ENCODE measurements at regions not wholly inside any gene's neighbourhood (a gene's known extent, or its start where the extent isn't known, plus 50 kb on each side); places are given as distances from the start of the nearest gene placed in this dataset.

GRCh38 chr17:6212766-6213165 is 142.6 kb downstream of the WSCD1 start:
- intact Hi-C loops (cut with DNase I, micrococcal nuclease): no loop called here
- Mint-ChIP-seq H3K27me3 (peaks cover 24% of the 10 kb centered on the region), H3K36me3 (ENCODE audit: low read depth) (no peaks in the 10 kb centered on the region), H3K4me1 (ENCODE audit: low read depth) (no peaks in the 10 kb centered on the region), H3K27ac (no peak overlapping the region), H3K9me3 (no peaks in the 10 kb centered on the region), H3K4me3 (no peak overlapping the region)
- TF ChIP-seq, protein P1, sequence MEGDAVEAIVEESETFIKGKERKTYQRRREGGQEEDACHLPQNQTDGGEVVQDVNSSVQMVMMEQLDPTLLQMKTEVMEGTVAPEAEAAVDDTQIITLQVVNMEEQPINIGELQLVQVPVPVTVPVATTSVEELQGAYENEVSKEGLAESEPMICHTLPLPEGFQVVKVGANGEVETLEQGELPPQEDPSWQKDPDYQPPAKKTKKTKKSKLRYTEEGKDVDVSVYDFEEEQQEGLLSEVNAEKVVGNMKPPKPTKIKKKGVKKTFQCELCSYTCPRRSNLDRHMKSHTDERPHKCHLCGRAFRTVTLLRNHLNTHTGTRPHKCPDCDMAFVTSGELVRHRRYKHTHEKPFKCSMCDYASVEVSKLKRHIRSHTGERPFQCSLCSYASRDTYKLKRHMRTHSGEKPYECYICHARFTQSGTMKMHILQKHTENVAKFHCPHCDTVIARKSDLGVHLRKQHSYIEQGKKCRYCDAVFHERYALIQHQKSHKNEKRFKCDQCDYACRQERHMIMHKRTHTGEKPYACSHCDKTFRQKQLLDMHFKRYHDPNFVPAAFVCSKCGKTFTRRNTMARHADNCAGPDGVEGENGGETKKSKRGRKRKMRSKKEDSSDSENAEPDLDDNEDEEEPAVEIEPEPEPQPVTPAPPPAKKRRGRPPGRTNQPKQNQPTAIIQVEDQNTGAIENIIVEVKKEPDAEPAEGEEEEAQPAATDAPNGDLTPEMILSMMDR (IDR thresholded peaks at IDR 0.05): no peak
- Histone ChIP-seq H3K27ac (ENCODE audit: low read depth in 1 of 2, low read length in 2 of 2) (no peak overlapping the region), H3K36me3 (ENCODE audit: insufficient read depth, low read length) (no peaks in the 10 kb centered on the region), H3K27me3 (ENCODE audit: control insufficient read depth in 1 of 2, insufficient read depth in 2 of 2, low read length in 2 of 2) (peaks cover 0 to 10% of the 10 kb centered on the region in 2 experiments), H3K4me3 (ENCODE audit: low read length) (no peak overlapping the region), H3K4me1 (ENCODE audit: insufficient read depth, low read length) (no peaks in the 10 kb centered on the region), H3K9me3 (ENCODE audit: control insufficient read depth in 1 of 2, insufficient read depth in 1 of 2, low read length in 2 of 2) (peaks cover 0 to 3% of the 10 kb centered on the region in 2 experiments)
- no peak for DNase-seq
- no peak for ATAC-seq (ENCODE audit: poor library complexity)
- ChIA-PET CTCF (no interaction called here), POLR2A (no interaction called here)

- Histone ChIP-seq H3K4me3 (ENCODE audit: low read length) (no peak overlapping the region), H3K27me3 (ENCODE audit: control insufficient read depth in 1 of 2, insufficient read depth in 2 of 2, low read length in 2 of 2) (peaks cover 0 to 10% of the 10 kb centered on the region in 2 experiments), H3K4me1 (ENCODE audit: insufficient read depth, low read length) (no peaks in the 10 kb centered on the region), H3K9me3 (ENCODE audit: control insufficient read depth in 1 of 2, insufficient read depth in 1 of 2, low read length in 2 of 2) (peaks cover 0 to 5% of the 10 kb centered on the region in 2 experiments), H3K27ac (ENCODE audit: low read depth in 1 of 2, low read length in 2 of 2) (no peak overlapping the region), H3K36me3 (ENCODE audit: insufficient read depth, low read length) (no peaks in the 10 kb centered on the region)
- no peak for DNase-seq
- Mint-ChIP-seq H3K9me3 (no peaks in the 10 kb centered on the region), H3K36me3 (ENCODE audit: low read depth) (no peaks in the 10 kb centered on the region), H3K27me3 (peaks cover 18% of the 10 kb centered on the region), H3K4me3 (no peak overlapping the region), H3K27ac (no peak overlapping the region), H3K4me1 (ENCODE audit: low read depth) (no peaks in the 10 kb centered on the region)
- POLR2A ChIA-PET: no interaction called here
- intact Hi-C loops (cut with DNase I, micrococcal nuclease): no loop called here
- CTCF ChIA-PET: no interaction called here
- TF ChIP-seq, protein P1 (IDR thresholded peaks at IDR 0.05): no peak
- ATAC-seq (ENCODE audit: poor library complexity): no peak
Observed at GRCh38 chr17:6209829-6210228, 139.7 kb downstream of the WSCD1 start.

- DNase-seq (no peak), ATAC-seq (ENCODE audit: poor library complexity) (no peak)
- no peaks in the 10 kb centered on the region for H3K4me1 Mint-ChIP-seq (ENCODE audit: low read depth)
- Histone ChIP-seq H3K27ac (ENCODE audit: low read depth in 1 of 2, low read length in 2 of 2) (no peak overlapping the region), H3K9me3 (ENCODE audit: control insufficient read depth in 1 of 2, insufficient read depth in 1 of 2, low read length in 2 of 2) (peaks cover 0 to 5% of the 10 kb centered on the region in 2 experiments), H3K4me3 (ENCODE audit: low read length) (no peak overlapping the region), H3K27me3 (ENCODE audit: control insufficient read depth in 1 of 2, insufficient read depth in 2 of 2, low read length in 2 of 2) (peaks cover 0 to 4% of the 10 kb centered on the region in 2 experiments), H3K36me3 (ENCODE audit: insufficient read depth, low read length) (no peaks in the 10 kb centered on the region), H3K4me1 (ENCODE audit: insufficient read depth, low read length) (no peaks in the 10 kb centered on the region)
- H3K27me3 Mint-ChIP-seq: peaks cover 24% of the 10 kb centered on the region
- ChIA-PET CTCF (no interaction called here), POLR2A (no interaction called here)
- no peak overlapping the region for H3K4me3 Mint-ChIP-seq
- no peaks in the 10 kb centered on the region for H3K36me3 Mint-ChIP-seq (ENCODE audit: low read depth)
- no peak overlapping the region for H3K27ac Mint-ChIP-seq
- H3K9me3 Mint-ChIP-seq: no peaks in the 10 kb centered on the region
- intact Hi-C loops (cut with DNase I, micrococcal nuclease): no loop called here
- TF ChIP-seq, protein P1 (IDR thresholded peaks at IDR 0.05): no peak
Observed at GRCh38 chr17:6208608-6209180, 138.5 kb downstream of the WSCD1 start.
